SKM-1 (cell line): ENCODE measurements at regions not wholly inside any gene's neighbourhood (a gene's known extent, or its start where the extent isn't known, plus 50 kb on each side); places are given as distances from the start of the nearest gene placed in this dataset.
"Not testable (repeated sequence)": the region's sequence is repeated elsewhere in the genome, so short reads cannot be mapped to it uniquely, and the experiment has no call there.

Experiments
- DNase-seq: peaks from one replicate; lab custom pipeline; 2025; ENCODE audit not compliant: unreplicated experiment; lab: John Stamatoyannopoulos, UW

DNA sequence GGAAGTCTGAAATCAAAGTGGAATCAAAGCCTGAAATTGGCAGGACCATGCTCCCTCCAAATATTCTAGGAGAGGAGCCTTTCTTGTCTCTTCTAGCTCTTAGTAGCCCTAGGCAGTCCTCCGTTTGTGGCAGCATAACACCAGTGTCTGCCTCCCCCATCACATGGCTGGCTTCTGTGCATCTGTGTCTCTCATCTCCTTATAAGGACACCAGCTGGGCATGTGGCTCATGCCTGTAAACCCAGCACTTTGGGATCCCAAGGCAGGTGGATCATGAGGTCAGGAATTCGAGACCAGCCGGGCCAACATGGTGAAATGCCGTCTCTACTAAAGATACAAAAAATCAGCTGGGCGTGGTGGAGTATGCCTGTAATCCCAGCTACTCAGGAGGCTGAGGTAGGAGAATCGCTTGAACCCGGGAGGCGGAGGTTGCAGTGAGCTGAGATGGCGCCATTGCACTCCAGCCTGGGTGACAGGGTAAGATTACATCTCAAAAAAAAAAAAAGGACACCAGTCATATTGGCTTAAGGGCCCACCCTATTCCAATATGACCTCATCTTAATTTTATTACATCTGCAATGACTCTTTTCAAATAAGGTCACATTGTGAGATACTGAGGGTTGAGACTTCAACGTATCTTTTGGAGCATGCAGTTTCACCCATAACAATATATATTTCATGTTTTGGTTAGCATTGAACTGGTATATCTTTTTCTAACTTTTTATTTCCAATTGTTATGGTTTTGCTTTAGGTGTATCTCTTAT lies 148.0 kb upstream of the TPM1 start:
- DNase-seq = no peak

DNA sequence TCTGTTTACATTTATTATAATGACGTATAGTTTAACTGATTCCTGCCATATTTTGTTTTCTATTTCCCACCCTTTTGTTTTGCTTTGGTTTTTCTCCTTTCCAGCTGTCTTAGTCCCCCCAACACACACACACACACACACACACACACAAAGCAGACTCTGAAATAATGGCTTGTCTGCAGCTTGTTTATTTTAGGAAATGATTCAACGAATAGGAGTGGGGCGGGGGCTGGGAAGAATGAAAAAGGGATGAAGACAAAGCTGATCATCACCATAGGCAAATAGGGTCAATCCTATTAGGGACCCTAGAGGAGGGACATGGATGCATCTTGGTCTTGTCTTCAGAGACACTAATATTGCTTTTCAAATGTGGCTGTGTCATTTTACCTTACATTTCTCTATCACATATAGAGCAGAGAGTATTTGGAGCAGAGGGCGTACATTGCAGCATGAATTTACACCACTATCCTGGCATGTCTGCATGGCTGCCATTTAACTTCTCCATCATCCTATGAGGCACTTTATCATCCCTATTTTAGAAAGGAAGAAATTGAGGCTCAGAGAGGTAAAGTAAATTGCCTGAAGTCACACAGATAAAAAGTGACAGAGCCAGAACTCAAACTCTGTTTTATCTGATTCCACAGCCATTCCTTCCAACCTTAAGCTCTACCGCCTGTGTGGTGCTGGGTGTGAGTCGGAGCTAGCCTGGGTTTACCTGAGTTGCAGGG lies 147.2 kb upstream of the TPM1 start:
- no peak for DNase-seq

DNA sequence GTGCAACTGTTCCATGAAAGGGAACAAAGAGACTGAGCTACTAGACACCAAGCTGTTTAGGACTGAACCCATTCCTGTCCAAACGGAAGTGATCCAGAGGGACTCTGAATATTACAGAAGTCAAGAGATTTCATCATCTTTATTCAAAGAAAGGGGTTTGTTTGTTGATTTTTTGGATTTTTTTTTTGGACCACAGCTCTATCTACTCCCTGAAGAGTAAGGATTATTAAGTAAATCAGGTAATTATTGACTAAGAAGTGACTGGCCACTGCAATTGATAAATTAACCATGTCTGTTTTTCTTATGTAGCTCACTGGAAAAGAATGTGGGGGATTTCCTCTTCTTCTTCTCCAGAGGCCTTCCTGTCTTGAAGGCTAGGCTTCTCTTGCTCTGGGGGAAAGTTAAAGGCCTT lies 146.6 kb upstream of the TPM1 start:
- no peak for DNase-seq

DNA sequence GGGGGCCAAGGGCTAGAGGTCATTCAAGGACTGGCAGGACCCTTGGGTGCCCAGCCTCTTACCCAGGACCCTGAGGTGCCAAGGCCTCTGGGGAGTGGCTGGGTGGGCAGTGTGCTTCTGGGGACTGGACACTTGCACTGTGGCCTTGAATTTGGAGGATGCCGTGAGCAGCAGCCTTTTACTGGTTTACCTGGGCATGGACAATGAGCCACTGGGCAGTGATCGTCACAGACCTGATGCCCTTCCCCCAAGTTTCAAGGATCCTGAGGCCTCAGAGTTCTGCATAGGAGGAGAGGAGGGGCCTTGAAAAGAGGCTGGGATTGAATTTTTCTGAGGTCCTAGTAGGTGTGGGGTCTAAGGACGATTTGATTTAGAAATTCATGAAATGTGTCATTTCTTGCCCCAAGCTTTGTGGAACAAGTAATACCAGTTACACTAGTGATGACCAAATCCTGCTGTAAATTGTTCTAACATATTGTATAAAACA lies 146.1 kb upstream of the TPM1 start:
- DNase-seq = no peak

DNA sequence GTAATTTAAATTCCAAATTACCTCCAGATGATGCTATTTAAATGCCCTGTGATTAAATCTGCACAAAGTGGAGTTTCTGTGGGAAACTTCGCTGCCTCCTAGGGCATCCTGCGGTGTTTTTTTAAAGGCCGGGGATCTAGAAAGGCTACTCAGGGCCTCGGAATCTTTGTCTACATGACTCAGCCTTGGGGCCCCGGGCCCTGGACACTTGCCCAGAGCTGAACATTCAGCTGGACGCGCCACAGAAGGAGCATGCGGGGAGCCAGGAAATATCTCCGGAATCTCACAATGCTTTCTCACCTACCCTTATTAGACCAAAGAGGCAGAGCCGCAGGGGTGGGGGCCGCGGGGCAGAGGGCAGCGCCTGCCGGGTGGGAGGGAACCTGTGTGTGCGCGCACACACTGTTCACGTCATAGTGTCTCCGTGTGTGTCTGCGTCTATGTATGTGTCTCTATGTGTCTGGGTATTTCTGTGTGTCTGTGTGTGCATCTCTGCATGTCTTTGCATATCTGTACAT lies 145.5 kb upstream of the TPM1 start:
- no peak for DNase-seq

DNA sequence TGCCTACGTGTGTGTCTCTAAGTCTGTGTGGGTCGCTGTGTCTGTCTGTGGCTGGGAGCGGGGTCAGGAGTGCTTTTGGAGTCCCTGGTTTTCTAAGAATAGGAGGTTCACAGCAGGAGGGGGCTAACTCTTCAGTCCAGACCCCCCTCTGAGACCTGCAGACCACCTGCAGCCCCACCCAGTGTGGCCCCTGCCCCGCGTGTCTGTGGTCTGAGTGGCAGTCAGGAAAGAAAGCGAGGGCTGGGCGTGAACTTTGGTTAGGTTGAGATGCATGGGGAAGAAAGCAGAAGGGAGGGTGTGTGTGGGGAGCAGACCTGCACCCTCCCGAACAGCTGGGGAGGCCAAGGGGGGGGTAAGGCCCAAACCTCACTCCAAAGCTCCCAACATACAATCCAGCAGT lies 144.9 kb upstream of the TPM1 start:
- DNase-seq = no peak

DNA sequence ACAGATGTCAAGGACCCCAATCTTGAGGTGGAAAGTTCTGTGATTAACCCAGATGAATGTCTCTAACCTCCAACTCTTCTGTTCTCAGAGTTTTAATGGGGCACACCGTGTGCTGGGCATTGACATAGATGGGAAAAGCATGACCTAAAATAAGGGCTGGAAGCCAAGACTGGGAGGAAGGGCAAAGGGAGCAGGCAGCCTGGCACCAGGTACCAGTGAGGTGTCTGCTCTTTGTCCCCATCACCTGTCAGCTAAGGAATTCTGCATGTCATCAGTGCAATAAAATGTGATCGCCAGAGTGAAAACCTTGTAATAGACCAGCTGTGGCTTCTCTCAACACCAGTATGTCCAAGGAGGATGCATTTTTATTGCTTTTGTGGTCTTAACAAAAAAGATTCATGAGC lies 143.5 kb upstream of the TPM1 start:
- no peak for DNase-seq

DNA sequence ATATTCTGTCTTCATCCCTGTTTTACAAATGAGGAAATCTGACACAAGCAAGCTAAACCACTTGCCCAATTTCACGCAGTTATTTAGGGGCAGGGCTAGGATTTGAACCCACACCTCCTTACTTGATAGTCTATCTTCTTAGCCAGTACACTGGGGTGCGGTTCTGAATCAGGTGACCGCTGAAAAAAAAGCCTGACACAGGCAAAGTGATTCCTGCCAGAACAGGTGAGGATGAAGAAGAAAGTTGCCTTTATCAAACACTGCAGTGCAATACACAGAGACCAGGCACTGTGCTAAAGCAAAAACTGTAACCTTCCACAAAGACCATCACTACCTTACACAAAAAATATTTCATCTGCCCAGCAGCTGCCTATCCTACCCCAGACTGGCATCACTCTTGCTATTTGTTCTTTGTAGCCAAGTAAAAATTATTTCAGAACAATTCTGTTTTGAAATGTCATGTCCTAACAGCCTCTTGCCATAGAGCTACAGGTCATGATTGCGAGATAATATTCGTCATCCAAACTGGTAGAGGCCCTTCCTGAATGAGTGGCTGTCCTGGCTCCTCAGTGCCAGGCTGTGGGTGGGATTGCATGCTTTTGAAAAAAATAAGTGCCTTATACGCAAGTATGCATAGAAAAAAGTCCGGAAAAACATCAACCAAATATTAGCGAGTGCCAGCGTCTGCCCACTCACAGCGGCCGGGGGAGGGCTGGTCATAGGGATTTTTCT lies 142.3 kb upstream of the TPM1 start:
- DNase-seq = no peak

DNA sequence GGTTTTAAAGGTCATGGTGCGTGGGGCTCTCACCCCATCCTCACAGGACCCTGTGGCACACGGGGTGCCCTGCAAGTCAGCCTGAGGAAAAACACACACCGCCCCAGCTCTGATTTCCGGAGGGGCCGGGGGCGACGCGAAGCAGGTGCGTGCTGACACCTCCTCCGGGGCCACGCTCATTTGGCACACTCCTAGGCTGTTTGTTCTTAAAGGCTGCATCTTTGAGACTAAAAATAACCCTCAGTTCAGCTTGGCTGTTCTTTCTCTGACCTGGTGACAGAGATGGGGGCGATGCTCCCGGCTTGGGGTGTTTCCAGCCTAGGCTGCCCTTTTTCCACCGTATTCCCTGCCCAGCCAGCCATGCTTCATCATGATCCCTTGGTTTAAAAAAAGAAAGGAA lies 141.5 kb upstream of the TPM1 start:
- DNase-seq = no peak

DNA sequence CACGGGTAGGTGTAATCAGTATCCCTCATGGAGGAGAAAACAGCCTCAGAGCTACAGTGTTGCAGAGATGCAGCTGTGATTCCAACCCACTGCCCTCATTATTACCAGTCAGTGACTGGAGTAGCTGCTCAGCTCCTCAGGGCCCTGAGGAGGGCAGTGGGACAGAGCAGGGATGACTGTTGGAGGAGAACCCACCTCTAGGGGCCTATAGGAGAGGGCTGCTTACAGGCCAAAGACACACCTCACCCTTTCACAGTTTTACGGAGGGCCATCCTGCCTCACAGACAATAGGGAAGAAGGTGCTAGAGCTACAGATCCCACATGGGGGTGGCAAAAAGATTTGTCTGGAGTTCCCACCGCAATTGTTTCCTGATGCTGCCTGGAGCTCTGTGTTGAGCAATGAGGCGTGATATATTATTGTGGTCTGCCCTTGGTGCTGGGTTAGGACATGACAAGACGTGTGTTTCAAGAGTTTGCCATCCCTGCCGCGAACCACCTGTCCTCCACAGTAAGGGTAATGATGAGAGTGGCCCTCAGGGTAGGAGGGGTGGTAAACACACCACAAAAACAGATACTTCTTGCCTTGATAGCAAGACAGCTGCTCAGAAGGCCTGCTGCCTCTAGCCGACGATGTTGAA lies 140.5 kb upstream of the TPM1 start:
- no peak for DNase-seq

DNA sequence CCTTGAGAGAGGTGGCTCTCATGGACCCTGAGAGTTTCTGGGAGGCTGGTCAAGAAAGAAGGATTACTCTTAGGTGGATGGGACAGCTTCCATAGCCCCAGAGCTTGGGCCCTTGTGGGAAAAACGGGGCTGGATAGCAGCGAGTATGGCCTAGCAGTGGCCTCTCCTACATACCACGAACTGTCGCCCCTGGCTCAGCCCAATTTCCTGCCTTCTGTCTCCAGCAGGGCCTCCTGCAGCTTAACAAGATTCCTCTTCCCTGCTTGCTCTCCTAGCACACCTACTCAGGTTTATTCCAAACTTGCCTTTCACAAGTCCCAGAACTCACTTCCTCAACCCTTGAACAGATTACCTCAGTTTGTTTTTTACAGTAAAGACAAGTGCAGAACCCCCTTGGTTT lies 139.7 kb upstream of the TPM1 start:
- DNase-seq = no peak

DNA sequence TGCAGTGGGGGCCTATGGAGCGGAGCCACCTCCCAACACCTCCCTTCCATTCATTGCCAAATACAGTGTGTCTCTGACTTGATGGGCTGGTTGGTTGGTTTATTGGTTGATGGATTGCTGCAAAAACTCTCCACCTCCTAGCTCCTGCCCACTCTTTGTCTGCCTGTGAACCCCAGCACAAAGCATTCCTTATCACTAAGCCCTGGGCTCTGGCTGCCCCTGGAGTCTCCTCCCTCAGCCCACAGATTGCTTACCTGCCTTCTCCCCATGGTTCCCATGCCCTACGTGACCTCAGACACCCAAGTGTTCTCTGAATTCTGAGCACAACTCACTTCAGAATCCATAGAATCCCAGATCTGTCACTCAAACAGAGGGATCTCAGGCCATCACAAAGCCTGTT lies 139.1 kb upstream of the TPM1 start:
- no peak for DNase-seq

DNA sequence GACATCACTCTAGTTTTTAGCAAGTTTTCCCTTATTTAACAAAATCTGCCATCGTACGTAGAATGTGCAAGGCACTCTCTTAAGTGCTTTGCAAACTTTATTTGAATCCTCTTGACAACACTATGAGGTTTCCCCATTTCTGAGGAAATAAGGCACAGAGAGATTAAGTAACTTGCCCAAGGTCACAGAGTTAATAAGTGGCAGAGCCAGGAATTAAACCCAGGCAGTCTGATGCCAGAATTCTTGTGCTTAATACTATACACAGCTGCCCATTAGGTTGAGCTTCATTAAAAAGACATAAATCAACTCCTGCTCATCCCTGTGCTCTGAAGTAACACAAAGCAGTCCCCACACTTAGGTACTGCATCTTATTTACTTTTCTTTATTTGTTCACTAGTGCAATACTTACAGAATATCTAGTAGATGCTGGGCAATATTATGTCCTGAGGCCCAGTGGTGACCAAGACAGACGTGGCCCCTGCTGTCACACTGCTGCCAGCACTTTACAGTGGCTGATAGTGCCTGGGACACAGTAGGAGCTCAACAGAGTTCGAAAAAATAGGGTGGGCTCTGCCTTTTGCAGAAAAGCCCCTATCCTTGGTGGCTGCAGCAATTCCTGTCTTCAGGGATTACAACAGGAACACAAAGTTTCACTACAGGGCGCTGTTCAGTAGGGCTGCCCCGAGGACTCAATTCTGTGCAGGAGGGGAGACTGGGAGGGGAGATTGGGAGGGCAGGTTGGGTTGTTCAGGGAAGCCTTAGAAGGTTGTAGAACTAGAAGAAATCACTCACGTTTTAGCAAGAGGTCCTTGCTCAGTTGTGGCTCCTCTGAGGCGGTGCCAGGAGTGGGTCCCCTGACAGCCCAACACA lies 138.3 kb upstream of the TPM1 start:
- no peak for DNase-seq

DNA sequence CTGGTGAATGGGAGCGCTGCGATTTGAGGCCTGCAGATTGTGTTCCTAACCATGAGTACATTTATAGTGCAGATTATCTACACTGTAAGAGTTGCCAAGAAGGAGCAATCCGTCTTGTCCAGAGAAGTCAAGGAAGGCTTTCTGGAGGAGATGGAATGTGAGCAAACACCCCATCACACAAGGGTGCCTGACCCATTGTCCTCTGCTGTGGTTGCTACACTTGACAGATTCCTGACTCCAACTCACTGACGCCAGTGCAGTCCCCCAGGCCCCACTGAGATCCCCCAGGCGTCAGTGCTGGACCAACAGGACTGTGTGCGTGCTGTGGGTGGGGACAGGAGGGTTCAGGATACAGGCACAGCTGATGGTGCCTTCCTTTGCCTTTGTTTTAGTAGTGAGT lies 135.9 kb upstream of the TPM1 start:
- DNase-seq = no peak

DNA sequence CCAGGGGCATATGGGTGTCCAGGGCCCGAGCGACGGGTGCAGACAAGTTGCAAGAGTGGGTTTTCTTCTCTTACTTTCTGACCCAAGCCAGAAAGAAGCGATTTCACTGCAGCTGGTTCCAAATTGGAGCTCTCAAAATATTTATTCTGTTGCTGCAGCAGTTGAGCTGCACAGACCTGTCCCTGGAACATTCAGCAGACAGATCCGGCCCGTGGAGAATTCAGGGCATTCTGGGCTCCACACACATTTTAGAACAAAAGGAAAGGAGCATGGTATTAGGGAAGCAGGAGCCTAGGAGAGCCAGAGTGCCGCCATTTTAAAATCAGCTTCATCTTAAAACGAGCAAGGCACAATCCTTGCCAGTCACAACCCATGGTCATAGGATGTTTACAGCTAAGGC lies 135.3 kb upstream of the TPM1 start:
- no peak for DNase-seq

DNA sequence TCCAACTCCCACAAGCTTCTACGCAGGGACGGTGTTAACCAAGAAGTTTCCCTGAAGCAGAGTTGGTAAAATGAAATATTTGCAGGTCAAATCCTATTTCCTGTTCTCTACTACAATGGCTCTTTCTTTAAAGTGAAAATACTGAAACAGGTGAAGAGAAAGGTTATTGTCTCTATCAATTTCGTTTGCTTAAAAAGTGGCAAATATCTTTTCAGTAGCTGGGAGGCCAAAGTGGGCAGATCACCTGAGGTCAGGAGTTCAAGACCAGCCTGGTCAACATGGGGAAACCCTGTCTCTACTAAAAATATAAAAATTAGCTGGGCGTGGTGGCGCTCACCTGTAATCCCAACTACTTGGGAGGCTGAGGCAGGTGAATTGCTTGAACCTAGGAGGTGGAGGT lies 134.2 kb upstream of the TPM1 start:
- DNase-seq = not testable (repeated sequence)

DNA sequence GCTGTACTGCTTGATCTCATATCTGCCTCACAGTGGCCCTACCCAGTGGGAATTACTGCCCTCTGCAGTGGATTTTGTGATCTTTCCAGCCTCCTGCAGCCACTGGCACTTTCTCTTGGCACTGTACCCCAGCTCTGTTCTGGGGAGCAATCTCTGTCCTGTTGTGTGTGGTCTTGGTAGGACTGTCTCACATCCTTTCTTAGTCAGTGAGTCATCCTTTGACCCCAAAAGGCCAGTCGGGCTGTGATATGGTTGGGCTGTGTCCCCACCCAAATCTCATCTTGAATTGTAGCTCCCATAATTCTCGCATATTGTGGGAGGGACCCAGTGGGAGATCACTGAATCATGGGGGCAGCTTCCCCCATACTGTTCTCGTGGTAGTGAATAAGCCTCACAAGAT lies 133.3 kb upstream of the TPM1 start:
- DNase-seq = no peak

DNA sequence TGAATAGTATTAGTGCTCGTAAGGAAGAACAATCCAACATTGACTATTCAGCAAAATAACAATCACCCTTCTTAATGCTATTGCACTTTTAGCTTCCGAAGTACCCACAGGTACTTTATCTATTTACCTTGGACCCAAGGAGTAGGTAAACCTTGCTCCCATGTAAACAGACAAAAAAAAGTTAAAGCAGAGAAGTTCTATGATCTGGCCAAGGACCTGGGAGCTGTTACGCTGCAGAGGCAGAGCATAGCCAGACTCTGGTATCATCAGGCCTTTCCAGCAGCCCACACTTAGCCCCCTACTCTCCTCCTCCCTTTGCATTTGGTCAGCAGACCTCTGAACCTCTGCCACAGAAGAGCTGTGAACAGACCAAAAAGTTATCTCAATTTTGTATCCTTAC lies 130.3 kb upstream of the TPM1 start:
- DNase-seq = no peak

DNA sequence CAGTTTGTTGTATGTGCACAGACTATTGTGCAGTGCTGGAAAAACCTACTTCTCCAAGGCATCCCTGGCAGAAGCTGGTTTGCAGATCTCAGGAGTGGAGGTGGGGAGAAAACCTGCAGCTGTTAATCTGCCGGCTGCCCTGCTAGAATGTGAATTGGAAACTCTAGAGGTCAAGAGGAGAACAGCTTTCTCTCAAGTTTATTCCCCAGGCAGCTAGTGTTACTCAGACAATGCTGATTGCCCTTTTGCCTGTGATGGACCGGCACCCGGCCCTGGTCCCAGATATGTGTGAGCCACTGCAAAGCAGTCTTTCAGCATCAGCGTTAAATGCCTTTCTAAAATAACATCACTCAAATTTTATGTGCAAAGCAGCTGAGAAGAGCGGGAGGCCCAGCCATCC lies 129.7 kb upstream of the TPM1 start:
- no peak for DNase-seq

DNA sequence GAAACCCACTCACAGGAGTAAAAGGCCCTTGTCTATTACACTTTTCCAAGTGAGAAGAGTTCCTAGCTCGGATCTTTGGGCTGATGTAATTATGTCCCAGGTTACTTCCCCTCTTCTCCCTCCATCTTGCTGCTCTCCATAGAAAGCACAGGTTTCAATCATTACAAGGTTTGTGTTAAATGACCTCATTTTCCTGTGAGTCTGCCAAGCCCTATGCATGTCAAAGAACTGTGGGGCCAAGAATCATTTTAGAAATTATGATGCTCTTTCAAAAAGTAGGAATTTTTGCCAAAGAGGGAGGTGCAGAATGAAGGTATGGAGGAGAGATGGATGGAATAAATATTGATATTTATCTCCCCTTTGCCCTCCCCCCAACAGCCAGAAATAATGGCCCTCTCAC lies 129.3 kb upstream of the TPM1 start:
- DNase-seq = no peak
